ENCODE measurements at regions not wholly inside any gene's neighbourhood (a gene's known extent, or its start where the extent isn't known, plus 50 kb on each side); places are given as distances from the start of the nearest gene placed in this dataset.

GRCh38 chr5:116718317-116718716, 143.7 kb upstream of the SEMA6A start:
- TF ChIP-seq, protein P1, sequence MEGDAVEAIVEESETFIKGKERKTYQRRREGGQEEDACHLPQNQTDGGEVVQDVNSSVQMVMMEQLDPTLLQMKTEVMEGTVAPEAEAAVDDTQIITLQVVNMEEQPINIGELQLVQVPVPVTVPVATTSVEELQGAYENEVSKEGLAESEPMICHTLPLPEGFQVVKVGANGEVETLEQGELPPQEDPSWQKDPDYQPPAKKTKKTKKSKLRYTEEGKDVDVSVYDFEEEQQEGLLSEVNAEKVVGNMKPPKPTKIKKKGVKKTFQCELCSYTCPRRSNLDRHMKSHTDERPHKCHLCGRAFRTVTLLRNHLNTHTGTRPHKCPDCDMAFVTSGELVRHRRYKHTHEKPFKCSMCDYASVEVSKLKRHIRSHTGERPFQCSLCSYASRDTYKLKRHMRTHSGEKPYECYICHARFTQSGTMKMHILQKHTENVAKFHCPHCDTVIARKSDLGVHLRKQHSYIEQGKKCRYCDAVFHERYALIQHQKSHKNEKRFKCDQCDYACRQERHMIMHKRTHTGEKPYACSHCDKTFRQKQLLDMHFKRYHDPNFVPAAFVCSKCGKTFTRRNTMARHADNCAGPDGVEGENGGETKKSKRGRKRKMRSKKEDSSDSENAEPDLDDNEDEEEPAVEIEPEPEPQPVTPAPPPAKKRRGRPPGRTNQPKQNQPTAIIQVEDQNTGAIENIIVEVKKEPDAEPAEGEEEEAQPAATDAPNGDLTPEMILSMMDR (conservative IDR thresholded peaks at IDR 0.05; ENCODE audit: low read length), result no peak
- TF ChIP-seq EZH2phosphoT487 (IDR thresholded peaks at IDR 0.05; ENCODE audit: borderline replicate concordance, low read depth, low read length), result no peak
